ENCODE measurements at regions not wholly inside any gene's neighbourhood (a gene's known extent, or its start where the extent isn't known, plus 50 kb on each side); places are given as distances from the start of the nearest gene placed in this dataset.

GRCh38 chrX:6758234-6758633 is 223.3 kb upstream of the VCX3A start:
- TF ChIP-seq CTCF (IDR thresholded peaks at IDR 0.05; ENCODE audit: low read length) (no peak), EZH2 (IDR thresholded peaks at IDR 0.05; ENCODE audit: borderline replicate concordance, low read length) (no peak)

All from OCI-LY1 (cell line).